Epithelial cell of proximal tubule (primary cell): ENCODE measurements at regions not wholly inside any gene's neighbourhood (a gene's known extent, or its start where the extent isn't known, plus 50 kb on each side); places are given as distances from the start of the nearest gene placed in this dataset.

Experiments used
- DNase-seq: peaks from one replicate; pipeline ENCODE4 v3.0.0-alpha.2; 2011; ENCODE audit warnings: low read depth
- H3K4me3 ChIP-seq: 2 replicates; pipeline ENCODE4 v1.5.1; 2011; ENCODE audit warnings: low read depth, mild to moderate bottlenecking, low read length
- TF ChIP-seq, protein P1 (sequence below): conservative IDR thresholded peaks from 2 replicates; pipeline ENCODE4 v1.5.1; 2012; ENCODE audit warnings: low read depth, mild to moderate bottlenecking, low read length

DNA sequence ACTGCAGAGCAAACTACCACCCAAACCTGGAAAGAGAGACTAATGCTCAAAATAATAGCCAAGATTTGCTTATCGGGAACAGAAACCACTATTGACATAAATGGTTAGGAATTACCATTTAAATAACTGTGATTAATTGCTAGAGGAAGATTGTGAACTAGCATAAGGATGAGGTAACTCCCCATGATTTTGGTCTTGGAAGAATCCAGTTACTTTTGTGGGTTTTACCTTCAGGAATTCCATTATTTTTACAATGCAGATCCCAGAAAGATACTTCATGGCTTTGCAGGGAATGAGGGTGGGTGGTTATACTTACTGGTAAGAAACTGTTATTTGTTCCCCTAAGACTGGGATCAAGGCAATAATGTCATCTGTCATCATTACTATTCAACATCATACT lies 652.9 kb upstream of the FLRT2 start:
- DNase-seq, result no peak
- no peak overlapping the region for H3K4me3 ChIP-seq
- TF ChIP-seq, protein P1, sequence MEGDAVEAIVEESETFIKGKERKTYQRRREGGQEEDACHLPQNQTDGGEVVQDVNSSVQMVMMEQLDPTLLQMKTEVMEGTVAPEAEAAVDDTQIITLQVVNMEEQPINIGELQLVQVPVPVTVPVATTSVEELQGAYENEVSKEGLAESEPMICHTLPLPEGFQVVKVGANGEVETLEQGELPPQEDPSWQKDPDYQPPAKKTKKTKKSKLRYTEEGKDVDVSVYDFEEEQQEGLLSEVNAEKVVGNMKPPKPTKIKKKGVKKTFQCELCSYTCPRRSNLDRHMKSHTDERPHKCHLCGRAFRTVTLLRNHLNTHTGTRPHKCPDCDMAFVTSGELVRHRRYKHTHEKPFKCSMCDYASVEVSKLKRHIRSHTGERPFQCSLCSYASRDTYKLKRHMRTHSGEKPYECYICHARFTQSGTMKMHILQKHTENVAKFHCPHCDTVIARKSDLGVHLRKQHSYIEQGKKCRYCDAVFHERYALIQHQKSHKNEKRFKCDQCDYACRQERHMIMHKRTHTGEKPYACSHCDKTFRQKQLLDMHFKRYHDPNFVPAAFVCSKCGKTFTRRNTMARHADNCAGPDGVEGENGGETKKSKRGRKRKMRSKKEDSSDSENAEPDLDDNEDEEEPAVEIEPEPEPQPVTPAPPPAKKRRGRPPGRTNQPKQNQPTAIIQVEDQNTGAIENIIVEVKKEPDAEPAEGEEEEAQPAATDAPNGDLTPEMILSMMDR, result no peak

DNA sequence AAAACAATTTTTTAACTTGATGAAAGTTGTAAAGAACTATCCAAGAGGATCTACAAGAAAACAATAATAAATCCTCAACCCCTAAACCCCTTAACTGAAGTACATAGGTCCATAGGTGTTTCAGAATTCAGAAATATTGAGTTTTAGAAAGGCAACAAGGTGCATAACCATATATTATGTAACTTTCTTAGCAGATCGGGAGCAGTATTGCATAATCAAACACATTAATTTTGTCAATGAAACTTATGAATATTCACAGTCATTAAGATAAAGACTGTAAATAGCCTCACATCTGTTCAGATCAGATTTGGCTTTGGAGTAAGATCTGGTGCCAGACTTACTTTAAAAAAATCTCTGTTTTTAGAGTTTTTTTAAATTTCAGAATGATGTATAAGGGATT lies 647.1 kb upstream of the FLRT2 start:
- DNase-seq, result no peak
- TF ChIP-seq, protein P1, result no peak
- H3K4me3 ChIP-seq, result no peak overlapping the region

DNA sequence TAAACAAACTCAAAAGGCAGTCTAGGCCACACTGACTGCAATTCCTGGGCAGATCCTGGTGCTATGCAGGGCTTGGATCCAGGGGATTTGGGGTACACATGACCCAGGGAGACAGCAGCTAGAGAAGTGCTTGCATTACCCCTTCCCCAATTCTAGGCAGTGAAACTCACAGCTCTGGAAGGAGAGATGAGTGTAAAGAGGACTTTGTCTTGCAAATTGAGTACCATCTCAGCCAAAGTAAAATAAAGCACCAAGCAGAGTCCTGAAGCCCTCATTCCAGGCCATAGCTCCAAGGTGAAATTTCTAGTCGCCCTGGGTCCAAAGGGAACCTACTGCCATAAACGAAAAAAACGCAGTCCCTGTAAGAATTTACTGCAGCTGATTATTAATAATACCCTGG lies 644.9 kb upstream of the FLRT2 start:
- no peak overlapping the region for H3K4me3 ChIP-seq
- no peak for DNase-seq
- TF ChIP-seq, protein P1, result no peak

DNA sequence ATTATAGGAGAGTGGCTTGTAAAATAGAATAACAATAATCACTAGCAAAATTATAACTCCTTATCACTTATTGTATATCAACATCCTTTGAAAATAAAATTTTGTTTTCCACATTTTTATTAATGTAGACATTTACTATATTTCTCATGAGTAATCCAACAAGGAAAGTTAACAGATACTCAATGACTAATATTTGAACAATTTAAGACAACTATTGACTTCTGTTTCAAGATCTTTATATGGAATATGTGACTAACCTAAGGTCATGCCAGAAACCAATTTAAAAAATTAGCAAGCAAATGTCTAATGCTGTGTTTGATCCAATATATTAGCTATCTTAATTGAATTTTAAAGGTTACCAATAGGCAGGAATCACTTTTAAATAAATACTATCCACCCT lies 638.5 kb upstream of the FLRT2 start:
- TF ChIP-seq, protein P1, result no peak
- H3K4me3 ChIP-seq, result no peak overlapping the region
- no peak for DNase-seq

DNA sequence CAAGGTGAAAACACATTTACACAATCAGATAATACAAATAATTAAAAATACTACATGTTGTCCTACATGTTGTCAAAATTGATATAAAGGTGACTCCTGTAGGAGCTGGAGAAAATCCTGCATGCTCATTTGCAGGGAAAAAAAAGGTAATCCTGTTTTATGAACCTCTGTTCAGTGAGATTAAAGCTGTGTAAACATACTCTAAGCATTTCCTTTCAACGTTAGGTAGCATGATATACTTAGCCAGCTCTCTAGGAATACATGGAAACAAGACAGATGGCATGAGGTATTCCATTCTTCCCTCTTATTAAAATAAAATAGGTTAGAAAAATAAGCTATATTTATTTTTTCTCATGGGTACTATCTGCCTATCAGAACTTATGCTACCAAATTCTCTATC lies 635.7 kb upstream of the FLRT2 start:
- no peak overlapping the region for H3K4me3 ChIP-seq
- DNase-seq, result no peak
- TF ChIP-seq, protein P1, result no peak

DNA sequence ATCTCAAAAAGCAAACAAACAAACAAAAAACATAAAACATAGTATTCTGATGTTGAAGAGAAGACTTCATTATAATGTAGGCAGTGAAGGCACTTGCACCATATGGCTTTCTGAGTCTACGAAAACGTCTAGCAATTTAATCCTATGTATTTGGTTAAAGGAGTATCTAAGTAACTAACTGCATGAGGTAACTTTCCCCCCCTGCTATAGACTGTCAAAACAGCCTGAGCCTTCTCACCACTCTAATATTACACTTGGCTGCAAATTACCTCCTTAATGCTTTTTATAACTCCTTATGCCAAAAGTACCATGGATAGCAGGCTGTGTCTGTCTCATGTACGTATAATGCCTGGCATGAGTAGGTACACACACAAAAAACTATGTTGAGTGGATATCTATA lies 607.6 kb upstream of the FLRT2 start:
- no peak for DNase-seq
- no peak overlapping the region for H3K4me3 ChIP-seq
- TF ChIP-seq, protein P1, result no peak

DNA sequence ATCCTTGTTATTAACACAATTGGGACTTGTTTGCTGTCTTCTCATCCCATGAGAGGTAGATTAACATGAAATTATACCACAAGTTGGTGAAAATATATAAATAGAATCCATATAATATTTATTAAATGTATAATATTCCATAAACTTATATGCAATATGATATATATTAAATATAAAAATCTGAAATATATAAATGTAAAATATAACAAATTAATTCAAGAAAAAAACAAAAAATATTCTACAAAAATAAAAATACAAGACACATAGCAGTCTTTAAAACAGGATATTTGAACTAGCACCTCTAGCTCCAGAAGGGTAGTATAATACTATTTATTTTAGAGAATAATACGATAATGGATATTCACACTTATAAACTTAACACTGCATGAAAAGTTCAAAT lies 603.3 kb upstream of the FLRT2 start:
- no peak overlapping the region for H3K4me3 ChIP-seq
- TF ChIP-seq, protein P1, result no peak
- DNase-seq, result no peak
